ENCODE measurements at regions not wholly inside any gene's neighbourhood (a gene's known extent, or its start where the extent isn't known, plus 50 kb on each side); places are given as distances from the start of the nearest gene placed in this dataset.

DNA sequence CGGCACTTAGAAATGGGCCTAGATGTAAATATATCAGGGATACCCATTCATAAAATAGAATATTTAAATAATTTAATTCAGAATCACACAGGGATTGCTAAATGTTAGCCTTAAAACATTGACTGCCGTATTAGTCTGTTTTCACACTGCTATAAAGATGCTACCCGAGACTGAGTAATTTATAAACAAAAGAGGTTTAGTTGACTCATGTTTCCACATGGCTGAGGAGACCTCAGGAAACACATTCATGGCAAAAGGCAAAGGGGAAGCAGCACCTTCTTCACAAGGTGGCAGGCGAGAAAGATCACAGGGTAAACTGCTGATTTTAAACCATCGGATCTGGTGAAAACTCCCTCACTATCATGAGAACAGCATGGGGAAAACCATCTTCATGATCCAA is 223.6 kb upstream of the GULP1 start:
- Histone ChIP-seq H3K18ac (ENCODE audit: low read length) (no peak overlapping the region), H3K4me3 (ENCODE audit: low read length) (no peak overlapping the region), H2BK5ac (ENCODE audit: low read length) (no peak overlapping the region), H3K4ac (ENCODE audit: low read depth, low read length) (no peak overlapping the region), H3K79me1 (ENCODE audit: low read length) (no peaks in the 10 kb centered on the region), H3K4me1 (ENCODE audit: control insufficient read depth, low read depth, low read length) (no peaks in the 10 kb centered on the region), H3K56ac (ENCODE audit: low read length) (no peak overlapping the region), H2AK5ac (ENCODE audit: low read length) (no peak overlapping the region), H2BK15ac (replicated peaks; ENCODE audit: low read depth) (peak overlapping the region; percentile 45), H3K4me2 (ENCODE audit: low read length) (no peak overlapping the region), H4K5ac (ENCODE audit: low read length) (no peak overlapping the region), H3K36me3 (ENCODE audit: control insufficient read depth, insufficient read depth, low read length) (no peaks in the 10 kb centered on the region), H3K27me3 (ENCODE audit: insufficient read depth, low read length, poor library complexity) (no peaks in the 10 kb centered on the region), H2BK120ac (ENCODE audit: low read depth, low read length) (no peak overlapping the region), H4K8ac (ENCODE audit: low read depth, low read length) (no peak overlapping the region), H3K79me2 (ENCODE audit: control insufficient read depth, insufficient read depth, low read length) (no peaks in the 10 kb centered on the region), H3K23ac (ENCODE audit: low read length) (no peak overlapping the region), H3K9ac (ENCODE audit: low read length) (no peak overlapping the region), H3K27ac (ENCODE audit: low read depth, low read length) (no peak overlapping the region)
- WGBS (ENCODE audit: extremely low coverage, insufficient coverage, low lambda C conversion rate): no CpG with 5 or more reads among the region's 5 CpGs
- peak; percentile 33 for DNase-seq

DNA sequence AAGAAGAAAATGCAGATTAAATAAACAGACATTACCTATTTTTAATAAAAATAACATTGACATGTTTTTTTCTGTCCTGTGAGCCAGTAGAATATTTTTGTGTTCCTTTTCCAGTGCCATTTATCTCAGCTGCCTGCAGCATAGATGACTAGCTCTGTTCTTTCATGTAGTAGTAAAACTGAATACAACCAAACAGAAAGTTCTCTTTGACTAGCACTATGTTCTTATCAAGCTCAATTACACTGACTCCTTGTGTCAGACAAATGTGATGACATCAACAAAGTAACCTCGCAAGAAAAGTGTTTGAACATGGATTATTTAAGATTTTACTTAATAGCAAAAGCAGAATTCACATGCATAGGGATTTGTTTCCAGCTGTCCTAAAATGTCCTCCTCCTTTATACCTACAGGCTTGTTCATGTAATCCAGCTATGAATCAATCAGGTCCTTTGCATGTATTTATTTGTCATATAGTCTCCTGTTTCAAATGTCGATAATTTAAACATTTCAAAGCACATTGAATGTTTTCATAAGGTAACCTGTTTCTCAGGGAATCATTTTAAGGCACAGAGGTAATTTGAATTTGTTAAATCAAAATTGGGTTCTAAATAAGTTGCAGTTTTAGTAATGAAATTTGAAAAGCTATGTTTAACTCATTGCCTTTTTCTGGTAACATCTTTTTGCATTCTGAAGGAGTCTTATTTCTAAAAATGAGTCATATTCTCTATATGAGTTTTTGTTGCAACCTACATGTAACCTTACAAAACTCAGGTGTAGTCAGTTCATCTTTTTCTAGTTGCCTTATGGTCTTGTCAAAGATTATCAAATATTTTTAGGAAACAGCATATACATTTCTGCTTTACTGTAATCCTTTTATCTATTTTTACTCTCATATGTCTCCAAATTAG is 215.3 kb upstream of the GULP1 start:
- Histone ChIP-seq H3K27me3 (ENCODE audit: insufficient read depth, low read length, poor library complexity) (no peaks in the 10 kb centered on the region), H3K23ac (ENCODE audit: low read length) (no peak overlapping the region), H3K79me2 (ENCODE audit: control insufficient read depth, insufficient read depth, low read length) (no peaks in the 10 kb centered on the region), H2BK15ac (replicated peaks; ENCODE audit: low read depth) (no peak overlapping the region), H3K4me3 (ENCODE audit: low read length) (no peak overlapping the region), H2BK120ac (ENCODE audit: low read depth, low read length) (no peak overlapping the region), H3K27ac (ENCODE audit: low read depth, low read length) (no peak overlapping the region), H3K18ac (ENCODE audit: low read length) (no peak overlapping the region), H3K36me3 (ENCODE audit: control insufficient read depth, insufficient read depth, low read length) (no peaks in the 10 kb centered on the region), H2BK5ac (ENCODE audit: low read length) (no peak overlapping the region), H3K9ac (ENCODE audit: low read length) (no peak overlapping the region), H3K4ac (ENCODE audit: low read depth, low read length) (no peak overlapping the region), H3K79me1 (ENCODE audit: low read length) (no peaks in the 10 kb centered on the region), H4K5ac (ENCODE audit: low read length) (no peak overlapping the region), H3K4me2 (ENCODE audit: low read length) (no peak overlapping the region), H2AK5ac (ENCODE audit: low read length) (no peak overlapping the region), H4K8ac (ENCODE audit: low read depth, low read length) (no peak overlapping the region), H3K4me1 (ENCODE audit: control insufficient read depth, low read depth, low read length) (no peaks in the 10 kb centered on the region), H3K56ac (ENCODE audit: low read length) (no peak overlapping the region)
- no CpG with 5 or more reads among the region's 2 CpGs for WGBS (ENCODE audit: extremely low coverage, insufficient coverage, low lambda C conversion rate)
- no peak for DNase-seq

DNA sequence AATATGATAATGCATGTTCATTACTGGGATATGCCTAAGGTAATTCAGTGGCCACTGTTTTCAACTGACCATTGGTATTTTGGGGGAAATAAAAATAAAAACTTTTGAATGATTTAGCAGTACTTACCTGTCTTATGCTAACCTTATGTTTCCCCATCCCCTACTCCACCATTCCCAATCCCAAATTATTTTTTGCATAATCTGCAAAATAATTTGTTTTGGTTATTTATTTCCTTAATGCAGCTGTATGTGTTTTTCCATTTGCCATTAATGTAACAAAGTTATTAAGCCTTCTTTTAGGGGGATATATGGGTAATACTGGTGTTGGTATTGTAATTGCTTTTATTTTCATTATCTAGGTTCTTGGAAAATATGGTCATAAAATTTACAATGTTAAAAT is 213.9 kb upstream of the GULP1 start:
- H3K18ac ChIP-seq (ENCODE audit: low read length): no peak overlapping the region

DNA sequence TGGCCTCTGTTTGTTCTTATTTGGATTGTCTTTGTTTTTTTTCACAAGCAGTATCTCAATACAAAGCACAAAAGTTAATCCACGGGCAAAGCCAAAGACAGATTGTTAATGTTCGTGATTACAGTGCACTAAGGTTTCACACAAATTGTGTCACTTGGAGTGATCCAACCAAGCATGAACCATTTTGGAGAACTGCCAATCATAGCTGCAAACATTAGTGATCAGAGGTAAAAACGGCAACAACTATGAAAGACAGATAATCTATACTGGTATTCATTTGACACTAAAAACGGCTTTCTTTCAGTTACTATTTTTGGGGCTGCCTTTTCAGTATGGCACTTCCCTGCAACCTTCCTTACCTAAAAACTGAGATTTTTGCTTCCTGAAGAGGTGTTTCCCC is 213.1 kb upstream of the GULP1 start:
- H3K27me3 ChIP-seq (ENCODE audit: insufficient read depth, low read length, poor library complexity): no peaks in the 10 kb centered on the region
- no peak overlapping the region for H3K23ac ChIP-seq (ENCODE audit: low read length)
- peak; percentile 9 for DNase-seq
- no peak overlapping the region for H4K5ac ChIP-seq (ENCODE audit: low read length)
- H2AK5ac ChIP-seq (ENCODE audit: low read length): no peak overlapping the region
- H3K4me1 ChIP-seq (ENCODE audit: control insufficient read depth, low read depth, low read length): no peaks in the 10 kb centered on the region
- H3K56ac ChIP-seq (ENCODE audit: low read length): no peak overlapping the region
- H3K79me1 ChIP-seq (ENCODE audit: low read length): no peaks in the 10 kb centered on the region
- H2BK120ac ChIP-seq (ENCODE audit: low read depth, low read length): no peak overlapping the region
- no peak overlapping the region for H3K4ac ChIP-seq (ENCODE audit: low read depth, low read length)
- H2BK5ac ChIP-seq (ENCODE audit: low read length): no peak overlapping the region
- H2BK15ac ChIP-seq (replicated peaks; ENCODE audit: low read depth): no peak overlapping the region
- H3K4me3 ChIP-seq (ENCODE audit: low read length): no peak overlapping the region
- H3K27ac ChIP-seq (ENCODE audit: low read depth, low read length): no peak overlapping the region
- H3K36me3 ChIP-seq (ENCODE audit: control insufficient read depth, insufficient read depth, low read length): no peaks in the 10 kb centered on the region
- no peak overlapping the region for H3K4me2 ChIP-seq (ENCODE audit: low read length)
- no peaks in the 10 kb centered on the region for H3K79me2 ChIP-seq (ENCODE audit: control insufficient read depth, insufficient read depth, low read length)
- no peak overlapping the region for H3K18ac ChIP-seq (ENCODE audit: low read length)
- no CpG with 5 or more reads among the region's 4 CpGs for WGBS (ENCODE audit: extremely low coverage, insufficient coverage, low lambda C conversion rate)
- H4K8ac ChIP-seq (ENCODE audit: low read depth, low read length): no peak overlapping the region
- no peak overlapping the region for H3K9ac ChIP-seq (ENCODE audit: low read length)

More for the DNA sequence above, 213.9 kb upstream of the GULP1 start:
- H3K4me3 ChIP-seq (ENCODE audit: low read length): no peak overlapping the region
- no peaks in the 10 kb centered on the region for H3K27me3 ChIP-seq (ENCODE audit: insufficient read depth, low read length, poor library complexity)
- H3K4me2 ChIP-seq (ENCODE audit: low read length): no peak overlapping the region
- no peak overlapping the region for H2BK5ac ChIP-seq (ENCODE audit: low read length)
- no peak overlapping the region for H3K23ac ChIP-seq (ENCODE audit: low read length)
- no peak overlapping the region for H4K8ac ChIP-seq (ENCODE audit: low read depth, low read length)
- H2BK15ac ChIP-seq (replicated peaks; ENCODE audit: low read depth): no peak overlapping the region
- H2AK5ac ChIP-seq (ENCODE audit: low read length): no peak overlapping the region
- no peaks in the 10 kb centered on the region for H3K36me3 ChIP-seq (ENCODE audit: control insufficient read depth, insufficient read depth, low read length)
- H3K27ac ChIP-seq (ENCODE audit: low read depth, low read length): no peak overlapping the region
- no peaks in the 10 kb centered on the region for H3K4me1 ChIP-seq (ENCODE audit: control insufficient read depth, low read depth, low read length)
- no peak overlapping the region for H2BK120ac ChIP-seq (ENCODE audit: low read depth, low read length)
- no peak overlapping the region for H3K56ac ChIP-seq (ENCODE audit: low read length)
- no peaks in the 10 kb centered on the region for H3K79me2 ChIP-seq (ENCODE audit: control insufficient read depth, insufficient read depth, low read length)
- no peak for DNase-seq
- no peak overlapping the region for H3K9ac ChIP-seq (ENCODE audit: low read length)
- no peaks in the 10 kb centered on the region for H3K79me1 ChIP-seq (ENCODE audit: low read length)
- no peak overlapping the region for H3K4ac ChIP-seq (ENCODE audit: low read depth, low read length)
- no peak overlapping the region for H4K5ac ChIP-seq (ENCODE audit: low read length)

DNA sequence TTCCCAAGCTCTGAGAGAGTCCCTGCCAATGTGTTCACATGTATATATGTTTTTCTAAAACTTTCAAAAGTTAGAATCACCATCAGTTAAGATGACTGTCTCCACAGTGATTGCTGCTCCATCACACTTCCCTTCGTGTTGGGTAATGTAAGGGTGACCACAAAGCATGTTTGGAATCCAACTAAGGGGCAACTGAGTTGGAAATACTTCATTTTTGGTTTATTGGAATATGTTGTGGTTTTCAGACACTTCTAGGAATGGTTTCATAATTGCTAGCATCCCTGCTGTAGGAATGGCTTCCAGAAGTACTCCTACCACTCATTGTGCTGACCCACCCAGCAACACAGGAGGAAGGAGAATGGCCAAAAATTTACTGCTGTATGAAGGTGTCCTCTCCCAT is 212.5 kb upstream of the GULP1 start:
- Histone ChIP-seq H3K56ac (ENCODE audit: low read length) (no peak overlapping the region), H3K79me2 (ENCODE audit: control insufficient read depth, insufficient read depth, low read length) (no peaks in the 10 kb centered on the region), H2BK120ac (ENCODE audit: low read depth, low read length) (no peak overlapping the region), H3K27me3 (ENCODE audit: insufficient read depth, low read length, poor library complexity) (no peaks in the 10 kb centered on the region), H3K36me3 (ENCODE audit: control insufficient read depth, insufficient read depth, low read length) (no peaks in the 10 kb centered on the region), H4K8ac (ENCODE audit: low read depth, low read length) (no peak overlapping the region), H3K4me2 (ENCODE audit: low read length) (no peak overlapping the region), H3K4me3 (ENCODE audit: low read length) (no peak overlapping the region), H2BK15ac (replicated peaks; ENCODE audit: low read depth) (no peak overlapping the region), H3K23ac (ENCODE audit: low read length) (no peak overlapping the region), H2BK5ac (ENCODE audit: low read length) (no peak overlapping the region), H3K18ac (ENCODE audit: low read length) (no peak overlapping the region), H3K9ac (ENCODE audit: low read length) (no peak overlapping the region), H3K79me1 (ENCODE audit: low read length) (no peaks in the 10 kb centered on the region), H3K4me1 (ENCODE audit: control insufficient read depth, low read depth, low read length) (no peaks in the 10 kb centered on the region), H4K5ac (ENCODE audit: low read length) (no peak overlapping the region), H2AK5ac (ENCODE audit: low read length) (no peak overlapping the region), H3K27ac (ENCODE audit: low read depth, low read length) (no peak overlapping the region), H3K4ac (ENCODE audit: low read depth, low read length) (no peak overlapping the region)
- WGBS (ENCODE audit: extremely low coverage, insufficient coverage, low lambda C conversion rate): no CpG with 5 or more reads among the region's 1 CpG
- DNase-seq: no peak

DNA sequence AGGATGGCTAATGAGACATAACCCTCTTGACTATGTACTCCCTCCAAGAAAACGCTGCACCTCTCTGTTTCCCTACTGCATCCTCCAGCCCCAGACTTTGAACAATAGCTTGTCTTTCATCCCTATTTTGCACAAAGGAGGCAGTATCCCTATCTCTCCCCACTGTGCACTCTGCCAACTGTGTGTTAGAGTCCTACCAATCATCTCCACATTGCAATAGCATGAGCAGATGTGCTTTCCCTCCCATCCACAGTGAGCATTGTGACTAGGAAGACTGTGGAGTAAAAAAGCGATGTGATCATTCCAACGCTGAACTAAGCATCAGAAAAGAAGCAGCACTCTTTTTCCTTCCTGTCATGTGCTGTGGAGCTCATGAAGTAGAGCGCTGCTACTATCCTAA is 206.3 kb upstream of the GULP1 start:
- no peaks in the 10 kb centered on the region for H3K79me1 ChIP-seq (ENCODE audit: low read length)
- WGBS (ENCODE audit: extremely low coverage, insufficient coverage, low lambda C conversion rate): no CpG with 5 or more reads among the region's 4 CpGs
- no peaks in the 10 kb centered on the region for H3K27me3 ChIP-seq (ENCODE audit: insufficient read depth, low read length, poor library complexity)
- no peak for DNase-seq
- no peak overlapping the region for H3K56ac ChIP-seq (ENCODE audit: low read length)
- no peak overlapping the region for H3K27ac ChIP-seq (ENCODE audit: low read depth, low read length)
- H2BK15ac ChIP-seq (replicated peaks; ENCODE audit: low read depth): no peak overlapping the region
- no peak overlapping the region for H4K8ac ChIP-seq (ENCODE audit: low read depth, low read length)
- H3K23ac ChIP-seq (ENCODE audit: low read length): no peak overlapping the region
- H2BK5ac ChIP-seq (ENCODE audit: low read length): no peak overlapping the region
- H3K18ac ChIP-seq (ENCODE audit: low read length): no peak overlapping the region
- no peak overlapping the region for H4K5ac ChIP-seq (ENCODE audit: low read length)
- H2AK5ac ChIP-seq (ENCODE audit: low read length): no peak overlapping the region
- H3K4me2 ChIP-seq (ENCODE audit: low read length): no peak overlapping the region
- no peak overlapping the region for H3K9ac ChIP-seq (ENCODE audit: low read length)
- H3K4me1 ChIP-seq (ENCODE audit: control insufficient read depth, low read depth, low read length): no peaks in the 10 kb centered on the region
- H3K4ac ChIP-seq (ENCODE audit: low read depth, low read length): peak overlapping the region; percentile 36
- H2BK120ac ChIP-seq (ENCODE audit: low read depth, low read length): no peak overlapping the region
- H3K36me3 ChIP-seq (ENCODE audit: control insufficient read depth, insufficient read depth, low read length): no peaks in the 10 kb centered on the region
- H3K79me2 ChIP-seq (ENCODE audit: control insufficient read depth, insufficient read depth, low read length): no peaks in the 10 kb centered on the region
- no peak overlapping the region for H3K4me3 ChIP-seq (ENCODE audit: low read length)
